ENCODE measurements at regions not wholly inside any gene's neighbourhood (a gene's known extent, or its start where the extent isn't known, plus 50 kb on each side); places are given as distances from the start of the nearest gene placed in this dataset.
A peak's percentile ranks its signal among the peaks of the same experiment; 100 is the strongest.

DNA sequence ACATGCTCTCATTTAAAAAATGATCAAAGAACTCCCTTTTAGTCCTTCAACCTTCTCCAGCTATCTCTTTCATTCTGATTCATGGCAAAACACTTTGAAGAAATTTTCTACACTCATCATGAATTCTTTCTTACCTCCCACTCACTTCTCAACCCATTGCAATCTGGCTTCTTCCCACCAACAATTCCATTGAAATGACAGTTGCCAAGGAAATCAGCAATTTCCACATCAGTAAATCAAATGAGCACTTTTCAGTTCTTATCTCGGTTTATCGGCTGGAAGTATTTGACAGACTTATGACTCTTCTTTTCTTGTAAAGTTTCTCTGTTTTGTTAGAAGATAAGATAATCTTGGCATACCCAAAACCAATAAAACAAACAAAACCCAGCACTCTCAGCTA, 99.1 kb upstream of the CACNA2D1 start:
- H3K36me3 ChIP-seq (ENCODE audit: low read depth), result no peaks in the 10 kb centered on the region
- H3K9me3 ChIP-seq, result no peaks in the 10 kb centered on the region
- ATAC-seq (no peak), DNase-seq (no peak)
- intact Hi-C loops (cut with DNase I, micrococcal nuclease), result no loop called here
- H3K4me3 ChIP-seq, result no peak overlapping the region
- TF ChIP-seq, protein P1, sequence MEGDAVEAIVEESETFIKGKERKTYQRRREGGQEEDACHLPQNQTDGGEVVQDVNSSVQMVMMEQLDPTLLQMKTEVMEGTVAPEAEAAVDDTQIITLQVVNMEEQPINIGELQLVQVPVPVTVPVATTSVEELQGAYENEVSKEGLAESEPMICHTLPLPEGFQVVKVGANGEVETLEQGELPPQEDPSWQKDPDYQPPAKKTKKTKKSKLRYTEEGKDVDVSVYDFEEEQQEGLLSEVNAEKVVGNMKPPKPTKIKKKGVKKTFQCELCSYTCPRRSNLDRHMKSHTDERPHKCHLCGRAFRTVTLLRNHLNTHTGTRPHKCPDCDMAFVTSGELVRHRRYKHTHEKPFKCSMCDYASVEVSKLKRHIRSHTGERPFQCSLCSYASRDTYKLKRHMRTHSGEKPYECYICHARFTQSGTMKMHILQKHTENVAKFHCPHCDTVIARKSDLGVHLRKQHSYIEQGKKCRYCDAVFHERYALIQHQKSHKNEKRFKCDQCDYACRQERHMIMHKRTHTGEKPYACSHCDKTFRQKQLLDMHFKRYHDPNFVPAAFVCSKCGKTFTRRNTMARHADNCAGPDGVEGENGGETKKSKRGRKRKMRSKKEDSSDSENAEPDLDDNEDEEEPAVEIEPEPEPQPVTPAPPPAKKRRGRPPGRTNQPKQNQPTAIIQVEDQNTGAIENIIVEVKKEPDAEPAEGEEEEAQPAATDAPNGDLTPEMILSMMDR (IDR thresholded peaks at IDR 0.05), result no peak
- no peaks in the 10 kb centered on the region for H3K4me1 ChIP-seq (ENCODE audit: low read depth)

DNA sequence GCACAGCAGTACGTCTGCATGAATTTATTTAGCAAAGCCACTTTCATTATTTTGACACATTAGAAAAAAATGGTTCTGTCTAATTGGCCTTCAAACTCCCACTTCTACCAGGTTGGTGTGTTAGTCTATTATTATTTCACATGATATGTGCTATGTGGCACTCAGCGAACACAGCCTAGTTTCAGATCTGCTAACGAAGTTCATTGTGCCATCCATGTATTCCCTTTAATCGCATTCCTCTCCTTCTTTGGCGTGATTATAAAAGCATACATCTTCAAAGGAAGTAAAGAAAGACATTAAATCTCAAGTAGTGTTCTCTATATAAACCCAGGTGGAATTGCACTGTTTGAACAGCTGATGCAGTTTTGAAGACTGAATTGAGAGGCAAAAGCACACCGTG, 96.4 kb upstream of the CACNA2D1 start:
- Histone ChIP-seq H3K9me3 (no peaks in the 10 kb centered on the region), H3K36me3 (ENCODE audit: low read depth) (no peaks in the 10 kb centered on the region), H3K4me1 (ENCODE audit: low read depth) (no peaks in the 10 kb centered on the region), H3K4me3 (no peak overlapping the region)
- TF ChIP-seq, protein P1 (IDR thresholded peaks at IDR 0.05), result no peak
- ATAC-seq (no peak), DNase-seq (no peak)
- intact Hi-C loops (cut with DNase I, micrococcal nuclease), result no loop called here

DNA sequence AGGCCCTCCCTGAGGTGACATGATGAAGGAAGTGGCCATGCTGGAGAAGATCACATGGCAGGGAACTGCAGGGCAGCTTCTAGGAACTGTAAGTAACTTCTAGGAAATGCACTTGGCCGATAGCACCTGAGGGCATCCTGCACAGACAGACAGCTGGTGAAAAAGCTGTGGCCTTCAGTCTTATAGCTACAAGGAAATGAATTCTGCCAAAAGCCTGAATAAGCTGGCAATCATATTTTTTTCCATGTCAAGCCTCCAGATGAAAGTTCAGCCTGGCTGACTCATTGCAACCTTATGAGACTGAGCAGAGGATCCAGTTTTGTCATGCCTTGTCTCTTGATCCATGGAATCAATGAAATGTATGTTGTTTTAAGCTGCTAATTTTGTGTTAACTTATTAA, 91.1 kb upstream of the CACNA2D1 start:
- intact Hi-C loops (cut with DNase I, micrococcal nuclease), result no loop called here
- Histone ChIP-seq H3K4me1 (ENCODE audit: low read depth) (no peaks in the 10 kb centered on the region), H3K9me3 (no peaks in the 10 kb centered on the region), H3K4me3 (no peak overlapping the region), H3K36me3 (ENCODE audit: low read depth) (no peaks in the 10 kb centered on the region)
- TF ChIP-seq, protein P1 (IDR thresholded peaks at IDR 0.05), result no peak
- DNase-seq, result peak in 1 of 3 donors; percentile 5
- ATAC-seq, result peak; percentile 50

DNA sequence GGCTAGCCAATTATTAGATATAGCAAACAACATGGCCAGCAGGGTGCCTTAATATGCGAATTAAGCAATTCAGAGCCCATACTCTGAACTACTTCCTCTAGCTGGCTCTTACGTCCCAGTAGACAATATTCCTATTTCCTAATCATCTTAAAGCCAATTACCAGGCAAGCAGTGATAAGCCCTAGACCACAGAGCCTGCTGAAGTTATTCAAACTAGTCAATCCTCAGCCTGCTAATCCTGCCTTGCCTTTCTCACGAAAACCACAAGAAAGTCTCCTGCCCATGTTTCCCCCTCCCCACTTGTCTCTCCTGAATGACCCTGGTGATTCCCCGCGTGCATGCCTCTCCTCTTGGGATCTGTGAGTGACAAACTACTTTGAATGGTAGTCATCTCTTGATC, 86.8 kb upstream of the CACNA2D1 start:
- DNase-seq (no peak), ATAC-seq (no peak)
- intact Hi-C loops (cut with DNase I, micrococcal nuclease), result no loop called here
- TF ChIP-seq, protein P1 (IDR thresholded peaks at IDR 0.05), result no peak
- Histone ChIP-seq H3K36me3 (ENCODE audit: low read depth) (no peaks in the 10 kb centered on the region), H3K4me1 (ENCODE audit: low read depth) (no peaks in the 10 kb centered on the region), H3K4me3 (no peak overlapping the region), H3K9me3 (no peaks in the 10 kb centered on the region)

DNA sequence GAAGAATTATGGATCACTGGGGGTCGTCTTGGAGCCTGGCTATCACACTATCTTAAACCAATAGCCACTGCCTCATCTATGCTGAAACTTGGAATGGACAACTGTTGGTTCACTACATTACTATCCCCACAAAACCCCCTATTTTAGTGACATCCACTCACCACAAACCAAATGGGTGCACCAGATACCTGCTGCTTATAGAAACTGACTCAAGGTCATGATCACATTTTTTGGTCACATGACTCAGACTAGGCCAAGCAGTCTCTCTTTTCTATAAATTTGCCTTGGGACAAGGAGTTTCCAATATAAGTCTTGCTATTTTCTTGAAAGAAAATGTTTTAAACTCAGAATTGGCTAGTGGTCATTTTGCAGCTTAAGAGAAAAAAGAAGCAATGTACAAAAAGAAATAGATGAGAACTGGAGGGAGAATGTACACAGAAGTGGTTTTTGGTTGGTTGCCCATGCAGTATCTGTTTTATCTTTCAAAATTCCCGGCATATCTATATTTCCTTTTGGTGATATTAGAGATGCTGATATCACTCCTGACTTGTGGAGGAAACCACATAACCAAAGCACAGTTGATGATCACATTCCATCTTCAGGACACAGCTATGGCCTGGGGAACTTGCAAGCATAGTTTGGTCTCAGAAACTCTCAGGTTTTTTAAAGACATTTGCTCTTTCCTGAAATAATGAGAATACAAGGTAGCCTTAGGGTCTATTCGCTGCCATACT, 85.2 kb upstream of the CACNA2D1 start:
- TF ChIP-seq, protein P1 (IDR thresholded peaks at IDR 0.05), result no peak
- DNase-seq (no peak), ATAC-seq (no peak)
- no peaks in the 10 kb centered on the region for H3K36me3 ChIP-seq (ENCODE audit: low read depth)
- H3K4me3 ChIP-seq, result no peak overlapping the region
- H3K9me3 ChIP-seq, result no peaks in the 10 kb centered on the region
- intact Hi-C loops (cut with DNase I, micrococcal nuclease), result no loop called here
- H3K4me1 ChIP-seq (ENCODE audit: low read depth), result no peaks in the 10 kb centered on the region

DNA sequence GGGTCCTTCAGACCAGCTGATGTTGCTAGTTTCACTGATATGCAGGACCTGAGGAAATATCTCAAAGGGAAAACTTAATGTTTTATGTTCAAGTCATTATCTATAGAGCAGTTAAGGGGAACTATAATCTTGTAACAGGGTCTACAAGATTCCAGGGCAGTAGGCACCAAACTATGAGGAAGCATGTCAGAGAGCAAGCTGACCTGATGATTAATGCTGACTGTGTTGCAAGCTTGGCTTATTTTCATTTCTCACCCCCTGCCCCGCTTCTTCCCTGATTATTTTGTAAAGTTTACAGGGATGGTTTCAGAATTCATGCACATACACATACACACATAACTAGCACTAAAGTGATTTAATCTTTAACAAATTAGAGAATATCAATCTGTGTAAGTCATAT, 84.3 kb upstream of the CACNA2D1 start:
- intact Hi-C loops (cut with DNase I, micrococcal nuclease), result no loop called here
- no peaks in the 10 kb centered on the region for H3K36me3 ChIP-seq (ENCODE audit: low read depth)
- TF ChIP-seq, protein P1 (IDR thresholded peaks at IDR 0.05), result no peak
- no peak for ATAC-seq
- no peak for DNase-seq
- H3K4me1 ChIP-seq (ENCODE audit: low read depth), result no peaks in the 10 kb centered on the region
- no peaks in the 10 kb centered on the region for H3K9me3 ChIP-seq
- H3K4me3 ChIP-seq, result no peak overlapping the region
